HCT116 (cell line): ENCODE measurements at regions not wholly inside any gene's neighbourhood (a gene's known extent, or its start where the extent isn't known, plus 50 kb on each side); places are given as distances from the start of the nearest gene placed in this dataset.

Experiments
- EZH2 ChIP-seq: fragments of 200-600 bp; sonication (generic); IDR thresholded peaks from 2 replicates; pipeline ENCODE4 v1.6.1; 2017; ENCODE audit warnings: antibody characterized with exemption, mixed run types
- POLR2A ChIP-seq: IDR thresholded peaks from 2 replicates; pipeline ENCODE4 v1.7.0; 2011; ENCODE audit warnings: borderline replicate concordance; ENCODE audit not compliant: insufficient read depth, insufficient read length; ENCODE audit errors: extremely low read depth
- RAD21 ChIP-seq: IDR thresholded peaks from 2 replicates; pipeline ENCODE4 v1.6.1; 2012; ENCODE audit warnings: low read depth, mild to moderate bottlenecking
- TCF7L2 ChIP-seq: IDR thresholded peaks from 2 replicates; pipeline ENCODE4 v1.7.0; 2011; ENCODE audit warnings: borderline replicate concordance, inconsistent platforms; ENCODE audit not compliant: insufficient read depth, insufficient read length; ENCODE audit errors: extremely low read depth
- ZFX ChIP-seq: fragments of 450-650 bp; IDR thresholded peaks from 2 replicates; pipeline ENCODE4 v1.6.1; 2017

GRCh38 chr4:129254126-129254525 lies 158.2 kb downstream of the C4orf33 start:
- TF ChIP-seq RAD21 (no peak), TCF7L2 (no peak), ZFX (no peak), POLR2A (no peak), EZH2 (no peak)
